ENCODE measurements at regions not wholly inside any gene's neighbourhood (a gene's known extent, or its start where the extent isn't known, plus 50 kb on each side); places are given as distances from the start of the nearest gene placed in this dataset.

GRCh38 chr22:47678048-47678447, 915.6 kb downstream of the TBC1D22A start:
- WGBS, 2 experiments (ENCODE audit: extremely low coverage in 2 of 2, insufficient read length in 1 of 2): 40% methylated on average over 1 of the region's 6 CpGs; no CpG with 5 or more reads in 1 of the 2 experiments
- intact Hi-C loops (cut with micrococcal nuclease): no loop called here
- peaks cover 41% of the 10 kb centered on the region for H3K9me3 ChIP-seq (ENCODE audit: control insufficient read depth, insufficient read depth, low read length)

More at GRCh38 chr22:47678048-47678447, 915.6 kb downstream of the TBC1D22A start:
- H4K91ac ChIP-seq (ENCODE audit: insufficient read depth, low read depth, low read length): no peak overlapping the region
- H3K9me1 ChIP-seq (ENCODE audit: insufficient read depth, low read length): no peaks in the 10 kb centered on the region
- H3K14ac ChIP-seq (replicated peaks; ENCODE audit: low read depth, low read length): no peak overlapping the region
- TF ChIP-seq ELK1 (IDR thresholded peaks at IDR 0.05; ENCODE audit: borderline replicate concordance, low read depth, low read length): no peak
- no peak for TF ChIP-seq CHD1 (IDR thresholded peaks at IDR 0.05; ENCODE audit: low read depth, low read length)
- TF ChIP-seq USF2 (IDR thresholded peaks at IDR 0.05; ENCODE audit: low read depth, low read length): no peak
- TF ChIP-seq MAFK (IDR thresholded peaks at IDR 0.05; ENCODE audit: low read depth, low read length): no peak
- no peak for TF ChIP-seq RAD21 (IDR thresholded peaks at IDR 0.05; ENCODE audit: low read length)
- no peak for TF ChIP-seq RFX5 (IDR thresholded peaks at IDR 0.05; ENCODE audit: low read depth, low read length)
- TF ChIP-seq CTCF (conservative IDR thresholded peaks at IDR 0.05; ENCODE audit: low read depth, low read length): no peak
- TF ChIP-seq MXI1 (IDR thresholded peaks at IDR 0.05; ENCODE audit: borderline replicate concordance, low read depth, low read length): no peak
- no peak for TF ChIP-seq RCOR1 (IDR thresholded peaks at IDR 0.05; ENCODE audit: insufficient replicate concordance, low read length)
- ATAC-seq (ENCODE audit: low read depth) (no peak), DNase-seq (no peak)
- no peaks in the 10 kb centered on the region for H3K4me1 ChIP-seq (ENCODE audit: control insufficient read depth, insufficient read depth, low read length)
- H3K4me3 ChIP-seq (ENCODE audit: insufficient read depth, low read depth, low read length): no peak overlapping the region
- H3K23ac ChIP-seq (ENCODE audit: low read depth, low read length): no peak overlapping the region
- H2AFZ ChIP-seq (replicated peaks; ENCODE audit: low read length, poor library complexity): no peak overlapping the region
- no peak overlapping the region for H2BK120ac ChIP-seq (ENCODE audit: low read depth, low read length)
- H3K36me3 ChIP-seq (ENCODE audit: control insufficient read depth, insufficient read depth, low read length): no peaks in the 10 kb centered on the region
- H4K5ac ChIP-seq (ENCODE audit: low read depth, low read length): no peak overlapping the region
- no peak overlapping the region for H3K9ac ChIP-seq (ENCODE audit: low read depth, low read length)
- H3K56ac ChIP-seq (ENCODE audit: extremely low read depth, insufficient read depth, low read length): no peak overlapping the region
- H2BK20ac ChIP-seq (ENCODE audit: low read depth, low read length): no peak overlapping the region
- H3K18ac ChIP-seq (ENCODE audit: low read depth, low read length): no peak overlapping the region
- H4K20me1 ChIP-seq (ENCODE audit: insufficient read depth, low read length): no peaks in the 10 kb centered on the region
- ChIA-PET CTCF (no interaction called here), POLR2A (ENCODE audit: unreplicated experiment) (interaction anchor here (0.6 kb wide), 1 partner anchor 45 kb away, joined by 7 read pairs; no protein-coding TSS in a partner anchor)
- H3K27me3 ChIP-seq (ENCODE audit: control insufficient read depth, insufficient read depth, low read length): no peaks in the 10 kb centered on the region
- in situ Hi-C loops (cut with MboI; ENCODE audit: low sequenced_read_pairs): no loop called here
- dilution Hi-C loops (cut with HindIII; ENCODE audit: low sequenced_read_pairs, unreplicated experiment): no loop called here
- H2AK9ac ChIP-seq (replicated peaks; ENCODE audit: low read depth, low read length, poor library complexity): no peak overlapping the region
- no peak overlapping the region for H3K4ac ChIP-seq (ENCODE audit: low read depth, low read length)
- BruUV-seq (replicated peaks): no TSS peak
- no peaks in the 10 kb centered on the region for H3K79me1 ChIP-seq (ENCODE audit: low read depth in 1 of 2, low read length in 2 of 2)
- no peak overlapping the region for H3K27ac ChIP-seq (ENCODE audit: insufficient read depth, low read length)
- no peak overlapping the region for H4K8ac ChIP-seq (ENCODE audit: low read depth in 2 of 2, low read length in 2 of 2)
- no peak overlapping the region for H2BK5ac ChIP-seq (ENCODE audit: low read depth, low read length, poor library complexity, severe bottlenecking)
- no peak overlapping the region for H2AK5ac ChIP-seq (ENCODE audit: low read depth, low read length)
- no peak overlapping the region for H2BK15ac ChIP-seq (ENCODE audit: low read depth, low read length)
- H3K4me2 ChIP-seq (ENCODE audit: low read depth, low read length): no peak overlapping the region

All from IMR-90 (cell line).